PC-9 (cell line): ENCODE measurements at regions not wholly inside any gene's neighbourhood (a gene's known extent, or its start where the extent isn't known, plus 50 kb on each side); places are given as distances from the start of the nearest gene placed in this dataset.

Source experiments
- BruUV-seq: library from RNA; stranded (reverse); fragments of 400-500 nt; replicated peaks from 2 replicates; lab custom pipeline; 2021; lab: Mats Ljungman, UMichigan
- CTCF ChIA-PET: fragments of 300-600 bp; sonication (Branson Sonifier 250); formaldehyde crosslinking; loops from one replicate; lab custom pipeline; 2022; ENCODE audit warnings: antibody characterized with exemption; lab: Charles Lee
- POLR2A ChIA-PET: fragments of 300-600 bp; sonication (Branson Sonifier 250); formaldehyde crosslinking; loops from one replicate; lab custom pipeline; 2022; ENCODE audit warnings: antibody characterized with exemption; ENCODE audit not compliant: unreplicated experiment; lab: Charles Lee
- DNase-seq, 2 experiments: peaks; one replicate each; pipeline versions ENCODE4 v3.0.0 to v3.0.0-alpha.2; 2015 to 2022; ENCODE audit warnings: mixed read lengths in 1 of 2
- H2AFZ ChIP-seq: fragments of 200-600 bp; sonication (generic); 2 replicates; pipeline ENCODE4 v1.8.1; 2017; ENCODE audit warnings: antibody characterized with exemption
- H3F3A ChIP-seq: fragments of 200-600 bp; sonication (generic); 2 replicates; pipeline ENCODE4 v1.8.1; 2017; ENCODE audit warnings: antibody characterized with exemption, mild to moderate bottlenecking, low read depth; ENCODE audit not compliant: insufficient read depth
- H3K27ac ChIP-seq: fragments of 200-600 bp; sonication (generic); 2 replicates; pipeline ENCODE4 v1.6.1; 2016; ENCODE audit warnings: mixed run types
- H3K27me3 ChIP-seq: fragments of 200-600 bp; sonication (generic); 2 replicates; pipeline ENCODE4 v1.6.1; 2016; ENCODE audit warnings: low read depth, mixed run types; ENCODE audit not compliant: insufficient read depth
- H3K36me3 ChIP-seq: fragments of 200-600 bp; sonication (generic); 2 replicates; pipeline ENCODE4 v1.6.1; 2016; ENCODE audit warnings: low read depth, mixed run types
- H3K4me1 ChIP-seq: fragments of 200-600 bp; sonication (generic); replicated peaks from 2 replicates; pipeline ENCODE4 v1.6.1; 2016; ENCODE audit warnings: mixed run types; ENCODE audit not compliant: insufficient read depth
- H3K4me2 ChIP-seq: fragments of 200-600 bp; sonication (generic); 2 replicates; pipeline ENCODE4 v1.6.1; 2017; ENCODE audit warnings: mixed run types
- H3K4me3 ChIP-seq: fragments of 200-600 bp; sonication (generic); 2 replicates; pipeline ENCODE4 v1.6.1; 2016; ENCODE audit warnings: mixed run types
- H3K79me2 ChIP-seq: fragments of 200-600 bp; sonication (generic); 2 replicates; pipeline ENCODE4 v1.6.1; 2017; ENCODE audit warnings: low read depth, mixed run types
- H3K9me2 ChIP-seq: fragments of 200-600 bp; sonication (generic); 2 replicates; pipeline ENCODE4 v1.8.1; 2017; ENCODE audit warnings: mild to moderate bottlenecking; ENCODE audit not compliant: insufficient read depth
- H3K9me3 ChIP-seq: fragments of 200-600 bp; sonication (generic); 2 replicates; pipeline ENCODE4 v1.8.1; 2016; ENCODE audit warnings: low read depth; ENCODE audit not compliant: insufficient read depth
- H4K20me1 ChIP-seq: fragments of 200-600 bp; sonication (generic); 2 replicates; pipeline ENCODE4 v1.8.1; 2017; ENCODE audit not compliant: insufficient read depth
- EZH2 ChIP-seq: fragments of 200-600 bp; sonication (generic); IDR thresholded peaks from 2 replicates; pipeline ENCODE4 v1.8.0; 2017; ENCODE audit warnings: antibody characterized with exemption, low read depth
- intact Hi-C: fragments of 100-400 bp; cut with micrococcal nuclease; formaldehyde crosslinking; loops from one replicate; pipeline ENCODE4 v1.10.0; 2022; ENCODE audit not compliant: unreplicated experiment
- TF ChIP-seq, protein P1 (sequence below): fragments of 200-600 bp; sonication (generic); conservative IDR thresholded peaks from 2 replicates; pipeline ENCODE4 v1.6.1; 2017; ENCODE audit warnings: mixed run types, antibody characterized with exemption, mild to moderate bottlenecking, moderate library complexity

DNA sequence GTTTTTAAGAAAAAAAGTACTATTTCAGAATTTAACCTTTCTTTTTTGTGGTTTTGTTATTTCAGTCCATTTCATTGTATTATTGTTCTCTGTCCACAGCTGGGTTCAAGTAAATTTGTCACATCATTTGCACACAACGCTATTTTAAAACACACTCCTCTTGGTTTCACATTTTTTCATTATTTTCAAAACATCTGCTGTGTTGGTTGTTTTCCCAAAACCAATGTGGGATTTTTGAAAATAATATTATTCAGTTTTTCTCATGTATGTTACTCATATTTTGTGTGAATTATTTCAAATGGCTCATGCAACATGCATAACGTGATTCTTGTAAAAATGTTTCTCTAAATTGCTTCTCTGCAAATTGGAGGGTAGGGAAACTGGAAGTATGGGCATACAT is 589.2 kb downstream of the METTL4 start:
- no peaks in the 10 kb centered on the region for H3K36me3 ChIP-seq
- H3F3A ChIP-seq, result no peaks in the 10 kb centered on the region
- no peak overlapping the region for H2AFZ ChIP-seq
- no peak for DNase-seq
- TF ChIP-seq, protein P1, sequence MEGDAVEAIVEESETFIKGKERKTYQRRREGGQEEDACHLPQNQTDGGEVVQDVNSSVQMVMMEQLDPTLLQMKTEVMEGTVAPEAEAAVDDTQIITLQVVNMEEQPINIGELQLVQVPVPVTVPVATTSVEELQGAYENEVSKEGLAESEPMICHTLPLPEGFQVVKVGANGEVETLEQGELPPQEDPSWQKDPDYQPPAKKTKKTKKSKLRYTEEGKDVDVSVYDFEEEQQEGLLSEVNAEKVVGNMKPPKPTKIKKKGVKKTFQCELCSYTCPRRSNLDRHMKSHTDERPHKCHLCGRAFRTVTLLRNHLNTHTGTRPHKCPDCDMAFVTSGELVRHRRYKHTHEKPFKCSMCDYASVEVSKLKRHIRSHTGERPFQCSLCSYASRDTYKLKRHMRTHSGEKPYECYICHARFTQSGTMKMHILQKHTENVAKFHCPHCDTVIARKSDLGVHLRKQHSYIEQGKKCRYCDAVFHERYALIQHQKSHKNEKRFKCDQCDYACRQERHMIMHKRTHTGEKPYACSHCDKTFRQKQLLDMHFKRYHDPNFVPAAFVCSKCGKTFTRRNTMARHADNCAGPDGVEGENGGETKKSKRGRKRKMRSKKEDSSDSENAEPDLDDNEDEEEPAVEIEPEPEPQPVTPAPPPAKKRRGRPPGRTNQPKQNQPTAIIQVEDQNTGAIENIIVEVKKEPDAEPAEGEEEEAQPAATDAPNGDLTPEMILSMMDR, result no peak
- TF ChIP-seq EZH2, result no peak
- H3K4me1 ChIP-seq, result no peaks in the 10 kb centered on the region
- no peaks in the 10 kb centered on the region for H3K79me2 ChIP-seq
- ChIA-PET POLR2A (no interaction called here), CTCF (no interaction called here)
- peaks cover 4% of the 10 kb centered on the region; the same call in 1 of the 2 replicates for H3K9me3 ChIP-seq
- no peaks in the 10 kb centered on the region for H3K9me2 ChIP-seq
- no peaks in the 10 kb centered on the region for H4K20me1 ChIP-seq
- intact Hi-C loops, result no loop called here
- no peak overlapping the region for H3K4me2 ChIP-seq
- no peak overlapping the region for H3K27ac ChIP-seq
- BruUV-seq, result no TSS peak
- H3K27me3 ChIP-seq, result no peaks in the 10 kb centered on the region
- no peak overlapping the region for H3K4me3 ChIP-seq

DNA sequence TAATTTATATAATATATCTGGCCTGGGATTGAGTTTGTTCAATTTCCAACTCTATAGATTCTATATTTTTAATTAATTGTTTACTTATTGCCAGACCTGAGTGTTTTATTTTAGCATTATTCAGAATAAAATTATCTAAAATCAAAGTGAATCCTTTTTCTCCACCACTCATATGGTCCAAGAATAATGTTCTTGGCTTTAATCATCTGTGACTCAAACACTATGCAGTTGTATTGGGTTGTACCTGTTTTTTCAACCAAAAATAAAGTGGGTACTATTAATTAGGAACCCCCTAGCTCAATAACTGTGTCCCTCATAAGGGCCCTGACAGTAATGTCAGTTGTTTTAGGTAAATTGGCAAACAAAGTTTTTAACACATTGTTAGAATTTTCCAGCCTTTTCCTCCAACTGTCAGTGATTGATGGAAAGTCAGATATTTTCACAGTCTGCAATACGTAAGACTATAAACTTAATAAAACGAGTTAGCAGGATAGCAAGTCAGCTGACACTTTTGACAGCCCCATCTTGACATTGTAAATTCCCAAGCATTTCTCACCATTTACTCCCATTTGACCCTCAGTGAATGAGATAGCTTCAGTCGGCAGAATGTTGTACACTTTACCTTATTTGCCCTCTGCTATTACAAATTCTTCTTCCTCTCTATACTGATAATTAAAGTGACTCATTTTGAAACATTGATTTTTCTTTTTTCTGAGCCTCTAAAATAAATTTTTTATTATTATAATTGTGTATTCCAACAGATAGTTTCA is 587.4 kb downstream of the METTL4 start:
- no peaks in the 10 kb centered on the region for H3K36me3 ChIP-seq
- ChIA-PET CTCF (no interaction called here), POLR2A (no interaction called here)
- H3K9me3 ChIP-seq, result peaks cover 4% of the 10 kb centered on the region; the same call in 1 of the 2 replicates
- H3K4me2 ChIP-seq, result no peak overlapping the region
- H3K4me3 ChIP-seq, result no peak overlapping the region
- H3F3A ChIP-seq, result no peaks in the 10 kb centered on the region
- no peak overlapping the region for H3K27ac ChIP-seq
- no peak for DNase-seq
- no peaks in the 10 kb centered on the region for H3K27me3 ChIP-seq
- no peak overlapping the region for H2AFZ ChIP-seq
- H3K79me2 ChIP-seq, result no peaks in the 10 kb centered on the region
- H4K20me1 ChIP-seq, result no peaks in the 10 kb centered on the region
- intact Hi-C loops, result no loop called here
- H3K9me2 ChIP-seq, result no peaks in the 10 kb centered on the region
- TF ChIP-seq, protein P1, result no peak
- no peak for TF ChIP-seq EZH2
- BruUV-seq, result no TSS peak
- H3K4me1 ChIP-seq, result no peaks in the 10 kb centered on the region

DNA sequence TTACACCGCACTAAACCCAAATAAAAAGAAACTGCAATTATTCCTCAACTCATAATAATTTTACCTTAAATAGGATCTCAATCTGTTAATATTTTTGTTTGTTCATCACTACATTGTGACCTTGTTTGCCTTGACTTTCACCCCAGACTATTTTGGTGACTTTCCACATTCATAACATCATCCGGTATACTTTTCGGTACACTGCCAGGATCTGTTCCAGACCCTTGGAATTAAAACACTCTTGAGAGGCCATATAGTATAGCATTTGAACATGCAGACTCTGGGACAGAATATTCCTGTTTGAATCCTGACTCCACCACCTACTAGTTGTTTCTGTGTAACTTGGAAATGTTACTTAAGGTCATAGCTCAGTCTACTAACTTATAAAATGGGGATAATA is 577.4 kb downstream of the METTL4 start:
- intact Hi-C loops, result no loop called here
- Histone ChIP-seq H3K27ac (no peak overlapping the region), H3K79me2 (no peaks in the 10 kb centered on the region), H2AFZ (no peak overlapping the region), H3K4me1 (no peaks in the 10 kb centered on the region), H3K9me3 (no peaks in the 10 kb centered on the region), H3K9me2 (no peaks in the 10 kb centered on the region; the same call in 1 of the 2 replicates), H3K4me3 (no peak overlapping the region), H4K20me1 (no peaks in the 10 kb centered on the region), H3K36me3 (no peaks in the 10 kb centered on the region), H3K4me2 (no peak overlapping the region), H3K27me3 (no peaks in the 10 kb centered on the region), H3F3A (no peaks in the 10 kb centered on the region)
- BruUV-seq, result no TSS peak
- TF ChIP-seq EZH2, result no peak
- no peak for DNase-seq
- CTCF ChIA-PET, result no interaction called here
- POLR2A ChIA-PET, result no interaction called here
